Endothelial cell of umbilical vein (primary cell): ENCODE measurements at regions not wholly inside any gene's neighbourhood (a gene's known extent, or its start where the extent isn't known, plus 50 kb on each side); places are given as distances from the start of the nearest gene placed in this dataset.
A peak's percentile ranks its signal among the peaks of the same experiment; 100 is the strongest.

Source experiments
- BruUV-seq: library from RNA; stranded (reverse); fragments of 400-500 nt; replicated peaks from 2 replicates; lab custom pipeline; 2021; lab: Mats Ljungman, UMichigan
- CTCF ChIA-PET: fragments of 300-600, 350-600 bp; sonication (Branson Sonifier 250); formaldehyde crosslinking; loops from one replicate; lab custom pipeline; 2021; ENCODE audit warnings: antibody characterized with exemption, inconsistent platforms; lab: Charles Lee
- POLR2A ChIA-PET: fragments of 300-600, 350-600 bp; sonication (Branson Sonifier 250); formaldehyde crosslinking; loops from one replicate; lab custom pipeline; 2021; ENCODE audit warnings: antibody characterized with exemption, inconsistent platforms; lab: Charles Lee
- DNase-seq: peaks from one replicate; pipeline ENCODE4 v3.0.0-alpha.2; 2011; ENCODE audit warnings: low read depth, low spot score
- FAIRE-seq: peaks from 2 replicates; lab custom pipeline; 2011; peaks lifted over from hg19 to GRCh38; lab: Jason Lieb, UNC
- H2AFZ ChIP-seq: 2 replicates; pipeline ENCODE4 v1.6.0; 2012; ENCODE audit warnings: low read depth, low read length, control low read depth, inconsistent platforms
- H3K27ac ChIP-seq: 2 replicates; pipeline ENCODE4 v1.5.1; 2011; ENCODE audit warnings: low read depth, mild to moderate bottlenecking, control low read depth, low read length, moderate library complexity; ENCODE audit not compliant: insufficient read depth
- H3K27me3 ChIP-seq, 2 experiments: 2 replicates each; pipeline versions ENCODE4 v1.6.0 to v1.6.1; 2011; ENCODE audit warnings: low read length in 2 of 2, mixed read lengths in 1 of 2; ENCODE audit not compliant: control insufficient read depth in 2 of 2, insufficient read depth in 2 of 2
- H3K36me3 ChIP-seq, 2 experiments: 2 replicates in 1 of 2; 3 replicates in 1 of 2; pipeline ENCODE4 v1.5.1; 2011; ENCODE audit warnings: low read length in 2 of 2, mild to moderate bottlenecking in 1 of 2, moderate library complexity in 1 of 2; ENCODE audit not compliant: control insufficient read depth in 2 of 2, insufficient read depth in 2 of 2; ENCODE audit errors: extremely low read depth in 1 of 2
- H3K4me1 ChIP-seq: 3 replicates; pipeline ENCODE4 v1.5.1; 2011; ENCODE audit warnings: mild to moderate bottlenecking, low read length; ENCODE audit not compliant: control insufficient read depth, insufficient read depth; ENCODE audit errors: extremely low read depth
- H3K4me2 ChIP-seq: 2 replicates; pipeline ENCODE4 v1.6.1; 2011; ENCODE audit warnings: low read length, control low read depth, mixed read lengths; ENCODE audit not compliant: insufficient read depth
- H3K4me3 ChIP-seq, 3 experiments: fragments of 200-600 bp in 1 of 3; sonication (generic), shearing (Covaris generic) in 1 of 3; replicated peaks in 1 of 3; 2 replicates each; pipeline ENCODE4 v1.5.1; 2011 to 2016; ENCODE audit warnings: control low read depth in 3 of 3, low read length in 3 of 3, mild to moderate bottlenecking in 2 of 3, inconsistent platforms in 1 of 3, low read depth in 1 of 3, moderate library complexity in 1 of 3; ENCODE audit not compliant: insufficient read depth in 1 of 3
- H3K79me2 ChIP-seq: 2 replicates; pipeline ENCODE4 v1.6.0; 2012; ENCODE audit warnings: low read length, inconsistent platforms; ENCODE audit not compliant: control insufficient read depth, insufficient read depth
- H3K9ac ChIP-seq: replicated peaks from 2 replicates; pipeline ENCODE3; 2011; ENCODE audit warnings: low read length, control low read depth; ENCODE audit not compliant: insufficient read depth; ENCODE audit errors: extremely low read depth
- H3K9me1 ChIP-seq: replicated peaks from 3 replicates; pipeline ENCODE4 v1.6.0; 2011; ENCODE audit warnings: mild to moderate bottlenecking, low read length; ENCODE audit not compliant: control insufficient read depth, insufficient read depth; ENCODE audit errors: extremely low read depth
- H3K9me3 ChIP-seq: replicated peaks from 2 replicates; pipeline ENCODE4 v1.5.1; 2012; ENCODE audit warnings: low read length, inconsistent platforms; ENCODE audit not compliant: control insufficient read depth, insufficient read depth
- H4K20me1 ChIP-seq: replicated peaks from 2 replicates; pipeline ENCODE3; 2011; ENCODE audit warnings: mild to moderate bottlenecking, low read length; ENCODE audit not compliant: control insufficient read depth, insufficient read depth; ENCODE audit errors: extremely low read depth
- CTCF ChIP-seq, 2 donors: IDR thresholded peaks; 1 replicate in 1 of 2; 2 replicates in 1 of 2; pipeline ENCODE4 v1.5.1; 2011; ENCODE audit warnings: low read length in 2 of 2, mild to moderate bottlenecking in 2 of 2, moderate library complexity in 2 of 2, control low read depth in 1 of 2, inconsistent platforms in 1 of 2, low read depth in 1 of 2; ENCODE audit not compliant: insufficient read depth in 1 of 2; ENCODE audit errors: extremely low read depth in 1 of 2
- EZH2 ChIP-seq: IDR thresholded peaks from 2 replicates; pipeline ENCODE4 v1.6.1; 2012; ENCODE audit warnings: borderline replicate concordance, low read depth, mild to moderate bottlenecking, moderate library complexity, low read length, inconsistent platforms; ENCODE audit not compliant: severe bottlenecking
- FOS ChIP-seq: IDR thresholded peaks from 2 replicates; pipeline ENCODE4 v1.6.1; 2011; ENCODE audit warnings: mild to moderate bottlenecking, low read length, moderate library complexity, borderline replicate concordance; ENCODE audit not compliant: insufficient read depth
- GATA2 ChIP-seq: IDR thresholded peaks from 2 replicates; pipeline ENCODE4 v1.7.0; 2011; ENCODE audit warnings: low read depth, mild to moderate bottlenecking, moderate library complexity, mixed read lengths, low read length; ENCODE audit not compliant: insufficient read length, insufficient read depth
- JUN ChIP-seq: IDR thresholded peaks from 2 replicates; pipeline ENCODE4 v1.6.1; 2011; ENCODE audit warnings: borderline replicate concordance, low read depth; ENCODE audit not compliant: insufficient read length, insufficient read depth
- MAX ChIP-seq: IDR thresholded peaks from 2 replicates; pipeline ENCODE4 v1.6.1; 2011; ENCODE audit not compliant: insufficient read depth, insufficient read length
- MYC ChIP-seq: IDR thresholded peaks from one replicate; pipeline ENCODE4 v1.6.1; 2011; ENCODE audit warnings: mild to moderate bottlenecking, low read depth, low read length
- POLR2A ChIP-seq: IDR thresholded peaks from 2 replicates; pipeline ENCODE4 v1.6.1; 2012; ENCODE audit warnings: low read depth, mild to moderate bottlenecking, control low read depth, low read length
- POLR2AphosphoS5 ChIP-seq: IDR thresholded peaks from 2 replicates; pipeline ENCODE4 v1.6.1; 2012; ENCODE audit warnings: low read depth, mild to moderate bottlenecking, control low read depth, low read length, moderate library complexity; ENCODE audit not compliant: insufficient read depth
- dilution Hi-C: fragments of 300-500 bp; cut with MboI; formaldehyde crosslinking; loops from one replicate; pipeline ENCODE4 v1.15.0; 2019; ENCODE audit warnings: low sequenced_read_pairs; ENCODE audit not compliant: extremely low pct_ligation_motif_present
- intact Hi-C: fragments of 100-400 bp; cut with micrococcal nuclease; formaldehyde crosslinking; loops from one replicate; pipeline ENCODE4 v1.10.0; 2022

GRCh38 chr2:45119855-45120254 lies 110.6 kb upstream of the SIX2 start:
- H3K36me3 ChIP-seq = no peaks in the 10 kb centered on the region
- no peaks in the 10 kb centered on the region for H3K27me3 ChIP-seq
- no peaks in the 10 kb centered on the region for H3K4me1 ChIP-seq
- H3K4me2 ChIP-seq = no peak overlapping the region
- intact Hi-C loops (no loop called here), dilution Hi-C loops (no loop called here)
- no peaks in the 10 kb centered on the region for H3K79me2 ChIP-seq
- no TSS peak for BruUV-seq
- H3K9me3 ChIP-seq = no peaks in the 10 kb centered on the region
- no peak overlapping the region for H2AFZ ChIP-seq
- no peak for TF ChIP-seq MAX
- TF ChIP-seq FOS = peak; percentile 51
- no peaks in the 10 kb centered on the region for H4K20me1 ChIP-seq
- DNase-seq (no peak), FAIRE-seq (no peak)
- H3K9me1 ChIP-seq = no peaks in the 10 kb centered on the region
- CTCF ChIA-PET = interaction anchor here (1.4 to 1.6 kb wide), 2 partner anchors 8 to 30 kb away, joined by 3 to 5 read pairs; no protein-coding TSS in a partner anchor
- POLR2A ChIA-PET = no interaction called here
- H3K27ac ChIP-seq = no peak overlapping the region
- no peak overlapping the region for H3K4me3 ChIP-seq
- H3K9ac ChIP-seq = no peak overlapping the region

GRCh38 chr2:45119038-45119437 lies 109.8 kb upstream of the SIX2 start:
- Histone ChIP-seq H3K27me3 (no peaks in the 10 kb centered on the region), H3K9me1 (no peaks in the 10 kb centered on the region), H3K4me2 (no peak overlapping the region), H3K9me3 (no peaks in the 10 kb centered on the region), H3K9ac (no peak overlapping the region), H3K27ac (no peak overlapping the region), H2AFZ (no peak overlapping the region), H4K20me1 (no peaks in the 10 kb centered on the region), H3K4me1 (no peaks in the 10 kb centered on the region), H3K79me2 (no peaks in the 10 kb centered on the region), H3K4me3 (no peak overlapping the region), H3K36me3 (no peaks in the 10 kb centered on the region)
- POLR2A ChIA-PET = no interaction called here
- CTCF ChIA-PET = interaction anchor here (1.6 kb wide), 1 partner anchor 9 kb away, joined by 5 read pairs; no protein-coding TSS in a partner anchor
- intact Hi-C loops = no loop called here
- FAIRE-seq = no peak
- dilution Hi-C loops = no loop called here
- no peak for DNase-seq
- BruUV-seq = no TSS peak
- no peak for TF ChIP-seq POLR2AphosphoS5
- no peak for TF ChIP-seq EZH2
- TF ChIP-seq MAX = no peak
- no peak for TF ChIP-seq POLR2A
- TF ChIP-seq MYC = no peak
- TF ChIP-seq FOS = no peak
- no peak for TF ChIP-seq CTCF (IDR thresholded peaks at IDR 0.05; ENCODE audit: extremely low read depth in 1 of 2, insufficient read depth in 1 of 2, low read depth in 1 of 2, low read length in 2 of 2)
- no peak for TF ChIP-seq JUN
- TF ChIP-seq GATA2 = no peak
